ENCODE measurements at regions not wholly inside any gene's neighbourhood (a gene's known extent, or its start where the extent isn't known, plus 50 kb on each side); places are given as distances from the start of the nearest gene placed in this dataset.
"Not testable (repeated sequence)": the region's sequence is repeated elsewhere in the genome, so short reads cannot be mapped to it uniquely, and the experiment has no call there.

DNA sequence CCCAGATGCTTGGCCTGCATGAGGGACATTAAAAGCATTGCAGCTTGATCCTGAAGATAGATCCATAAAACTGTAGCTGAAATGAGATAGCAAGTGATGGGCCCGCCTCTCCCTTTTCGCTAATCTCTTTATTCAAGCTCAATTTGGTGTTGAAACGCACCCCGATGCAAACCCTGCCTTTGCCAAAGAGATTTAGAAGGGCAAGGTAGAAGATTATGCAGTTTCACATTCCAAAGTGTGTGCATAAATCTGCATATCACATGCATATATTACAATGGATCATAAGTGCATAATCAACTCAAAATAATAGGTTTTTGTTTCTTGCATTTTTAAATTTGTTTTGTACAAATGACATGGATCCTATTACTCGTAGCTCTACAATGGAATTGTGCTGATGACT is 80.1 kb upstream of the SHANK2 start:
- DNase-seq (ENCODE audit: low read depth): no peak

GRCh38 chr11:71332046-71332445 is 79.7 kb upstream of the SHANK2 start:
- no peak for DNase-seq (ENCODE audit: low read depth)

DNA sequence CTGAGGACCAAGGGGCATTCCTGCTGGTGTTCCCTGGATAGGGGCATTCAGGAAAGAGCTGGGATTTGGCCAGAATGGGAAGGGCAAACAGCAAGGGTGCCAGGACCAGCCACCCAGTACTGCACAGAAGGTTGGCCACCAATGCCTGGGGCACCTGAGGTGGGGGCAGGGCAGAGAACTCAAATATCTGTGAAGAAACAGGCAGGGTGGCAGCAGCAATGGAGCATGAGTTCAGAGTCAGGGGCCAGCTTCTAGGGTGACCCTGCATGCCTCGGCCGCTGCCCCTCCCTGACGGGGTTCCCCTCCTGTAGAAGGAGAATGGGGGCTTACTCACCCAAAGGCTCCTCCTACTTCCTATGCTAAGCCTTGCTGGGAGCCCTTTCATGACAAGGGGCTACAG is 79.3 kb upstream of the SHANK2 start:
- no peak for DNase-seq (ENCODE audit: low read depth)

DNA sequence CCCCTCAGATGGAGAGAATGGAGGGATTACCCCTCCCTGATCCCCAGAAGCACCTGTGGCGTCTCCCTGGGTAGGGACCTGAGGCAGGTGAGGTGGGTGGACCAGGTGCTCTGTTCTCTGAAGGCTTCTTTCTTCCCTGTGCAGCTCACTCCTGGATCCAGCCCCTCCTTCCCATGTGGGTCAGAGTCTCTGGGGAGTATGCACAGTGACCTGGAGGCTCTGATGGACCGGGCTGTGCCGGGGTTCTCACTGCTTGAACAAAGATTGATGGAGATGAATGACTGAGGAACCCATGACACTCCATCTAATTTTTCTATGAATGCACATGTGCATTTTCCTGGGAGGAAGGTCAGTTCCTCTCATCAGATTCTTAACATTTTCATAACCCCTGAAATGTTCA is 78.6 kb upstream of the SHANK2 start:
- no peak for DNase-seq (ENCODE audit: low read depth)

GRCh38 chr11:71330349-71330748 is 78.0 kb upstream of the SHANK2 start:
- no peak for DNase-seq (ENCODE audit: low read depth)

- no peak for DNase-seq (ENCODE audit: low read depth)
These were observed 77.4 kb upstream of the SHANK2 start for GRCh38 chr11:71329786-71330185.

GRCh38 chr11:71329165-71329510 is 76.8 kb upstream of the SHANK2 start:
- no peak for DNase-seq (ENCODE audit: low read depth)

GRCh38 chr11:71327156-71328085 is 75.0 kb upstream of the SHANK2 start:
- no peak for DNase-seq (ENCODE audit: low read depth)

DNA sequence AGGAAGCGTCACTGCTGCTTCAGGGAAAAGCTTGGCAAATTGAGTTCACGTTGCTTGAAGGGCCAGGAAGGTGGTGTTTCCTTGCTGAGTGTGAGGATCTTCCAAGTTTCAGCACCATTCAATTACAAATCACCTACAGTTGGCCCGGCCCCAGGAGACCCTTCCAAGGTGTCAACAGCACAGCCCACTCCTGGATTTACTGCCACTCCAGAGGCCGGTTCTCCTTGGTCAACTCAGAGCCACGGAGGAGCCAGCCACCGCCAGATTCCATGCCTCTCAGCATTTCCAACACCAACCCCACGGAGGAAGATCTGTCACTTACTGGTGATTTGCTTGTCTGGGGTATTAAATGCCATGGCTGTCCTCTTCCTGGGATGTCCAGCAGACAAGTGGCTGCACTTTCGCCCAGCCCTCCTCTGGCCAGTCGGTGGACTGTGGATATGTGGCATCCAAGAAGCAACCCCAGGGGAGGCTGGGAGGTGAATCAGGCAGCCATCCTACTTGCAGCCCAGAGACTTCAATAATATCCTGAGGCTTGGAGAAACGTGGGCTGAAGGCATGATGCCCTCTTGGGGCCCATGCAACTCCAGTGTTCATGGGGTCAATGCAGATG is 74.1 kb upstream of the SHANK2 start:
- no peak for DNase-seq (ENCODE audit: low read depth)

DNA sequence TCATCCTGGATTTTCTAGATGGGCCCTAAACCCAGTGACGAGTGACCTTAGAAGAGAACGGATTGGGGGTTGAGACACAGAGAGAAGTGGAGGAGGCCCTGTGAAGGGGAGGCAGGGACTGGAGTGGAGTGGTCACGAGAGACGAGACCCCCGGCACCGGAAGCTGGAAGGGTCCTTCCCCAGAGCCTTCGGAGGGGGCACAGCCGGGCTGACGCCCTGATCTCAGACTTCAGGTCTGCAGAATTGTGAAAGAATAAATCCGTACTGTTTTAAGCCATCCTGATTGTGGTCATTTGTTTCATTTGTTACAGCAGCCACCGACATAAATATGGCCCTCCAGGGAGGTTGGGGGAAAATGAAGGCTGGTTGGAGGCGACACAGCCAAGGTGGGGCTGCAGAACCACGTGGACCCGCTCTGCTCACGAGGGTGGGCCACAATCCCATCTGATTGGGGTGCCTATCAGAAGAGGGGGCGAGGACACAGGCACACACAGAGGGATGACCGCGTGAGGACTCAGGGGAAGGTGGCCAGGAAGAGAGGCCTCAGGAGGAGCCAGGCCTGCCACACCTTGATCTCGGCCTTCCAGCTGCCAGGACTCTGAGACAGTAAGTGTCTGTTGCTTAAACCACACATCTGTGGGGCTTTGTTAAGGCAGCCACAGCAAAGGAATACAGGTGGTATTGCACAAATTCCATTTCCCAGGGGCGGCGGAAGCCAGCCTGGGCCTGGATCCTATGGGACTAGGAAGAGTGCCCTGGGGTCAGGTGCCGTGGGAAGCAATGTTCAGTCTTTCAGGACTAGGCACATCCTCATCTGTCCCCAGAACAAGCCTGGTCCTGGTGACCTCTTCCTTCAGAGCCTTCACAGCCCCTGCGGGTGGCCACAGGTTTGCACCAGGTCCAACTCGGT is 73.3 kb upstream of the SHANK2 start:
- DNase-seq (ENCODE audit: low read depth): no peak

- no peak for DNase-seq (ENCODE audit: low read depth)
These were observed 72.5 kb upstream of the SHANK2 start for GRCh38 chr11:71324788-71325417.

DNA sequence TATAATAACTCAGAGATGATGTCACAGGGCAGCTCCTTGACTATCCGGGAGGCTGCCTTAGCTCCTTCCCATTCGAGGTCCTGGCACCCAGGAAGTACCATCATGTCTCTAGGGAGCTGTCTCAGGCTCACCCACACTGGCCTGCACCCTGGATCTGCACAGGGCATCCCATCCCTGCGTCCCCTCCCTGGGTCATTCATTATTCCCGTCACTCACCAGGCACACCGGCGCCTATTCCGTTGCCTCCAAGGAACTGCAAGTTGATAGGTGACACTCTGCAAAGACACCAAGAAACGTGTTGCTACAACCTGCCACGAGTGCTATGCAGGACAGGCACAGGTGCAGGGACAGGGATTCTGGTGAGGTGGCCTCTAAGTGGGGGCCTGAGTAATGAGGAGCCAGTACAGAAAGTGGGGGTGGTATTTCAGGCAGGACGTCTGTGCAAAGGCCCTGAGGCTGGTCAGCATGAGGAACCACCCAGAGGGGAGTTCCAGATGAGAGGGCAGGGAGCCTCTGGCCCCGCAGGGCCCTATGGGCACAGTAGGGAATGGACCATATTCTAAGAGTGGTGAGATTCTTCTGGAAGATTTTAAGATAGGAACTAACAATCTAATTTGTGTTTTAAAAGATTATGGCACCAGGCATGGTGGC is 71.6 kb upstream of the SHANK2 start:
- DNase-seq (ENCODE audit: low read depth): no peak

DNA sequence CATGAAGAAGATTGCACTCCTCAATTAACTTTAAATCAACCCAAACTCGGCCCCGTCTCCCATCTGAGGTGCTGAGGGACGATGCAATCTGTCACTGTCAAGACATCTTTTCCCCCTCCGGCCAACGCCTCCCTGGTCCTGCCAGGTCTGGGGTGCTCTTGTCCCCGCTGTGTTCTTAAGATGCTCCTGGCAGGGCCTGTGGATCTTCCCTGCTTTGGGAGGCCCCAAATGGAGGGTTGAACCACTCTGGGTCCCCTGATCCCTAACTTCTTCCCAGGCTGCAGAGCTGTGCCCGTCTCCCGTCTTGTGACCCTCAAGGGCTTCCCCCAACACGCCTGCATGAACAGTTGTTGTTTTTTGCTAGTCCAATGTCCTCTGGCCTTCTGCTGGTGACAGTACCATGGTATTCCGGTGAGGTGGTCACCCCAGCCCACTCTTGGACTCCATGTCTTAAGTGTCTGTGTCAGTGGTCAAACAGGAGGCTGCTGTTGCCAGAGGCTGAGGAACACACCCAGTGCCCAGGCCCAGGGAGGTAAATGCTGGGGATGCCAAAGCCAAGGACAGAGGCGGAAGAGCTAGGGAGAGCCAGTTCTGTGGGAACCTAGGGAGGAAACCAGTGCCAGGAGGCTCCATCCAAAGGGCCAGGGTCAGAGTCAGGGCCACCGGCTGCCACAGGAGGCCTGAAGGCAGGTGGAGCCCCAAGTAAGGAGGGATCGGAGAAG is 70.6 kb upstream of the SHANK2 start:
- DNase-seq (ENCODE audit: low read depth): no peak

GRCh38 chr11:71322192-71322735 is 69.9 kb upstream of the SHANK2 start:
- no peak for DNase-seq (ENCODE audit: low read depth)

GRCh38 chr11:71321433-71322191 is 69.2 kb upstream of the SHANK2 start:
- no peak for DNase-seq (ENCODE audit: low read depth)

DNA sequence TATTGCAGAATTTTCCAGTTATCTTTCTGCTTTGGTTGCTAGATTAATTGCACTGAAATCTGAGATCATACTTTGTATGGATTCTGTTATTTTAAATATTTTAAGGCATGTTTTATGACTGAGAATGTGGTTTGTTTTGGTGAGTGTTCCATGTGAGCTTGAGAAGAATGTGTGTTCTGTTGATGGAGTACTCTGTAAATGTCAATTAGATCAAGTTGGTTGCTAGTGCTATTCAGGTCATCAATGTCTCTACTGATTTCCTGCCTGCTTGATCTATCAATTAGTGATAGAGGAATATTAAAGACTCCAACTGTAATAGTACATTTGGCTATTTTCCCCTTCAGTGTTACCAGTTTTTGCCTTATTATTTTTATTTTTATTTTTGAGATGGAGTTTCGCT is 64.3 kb upstream of the SHANK2 start:
- DNase-seq (ENCODE audit: low read depth): no peak

DNA sequence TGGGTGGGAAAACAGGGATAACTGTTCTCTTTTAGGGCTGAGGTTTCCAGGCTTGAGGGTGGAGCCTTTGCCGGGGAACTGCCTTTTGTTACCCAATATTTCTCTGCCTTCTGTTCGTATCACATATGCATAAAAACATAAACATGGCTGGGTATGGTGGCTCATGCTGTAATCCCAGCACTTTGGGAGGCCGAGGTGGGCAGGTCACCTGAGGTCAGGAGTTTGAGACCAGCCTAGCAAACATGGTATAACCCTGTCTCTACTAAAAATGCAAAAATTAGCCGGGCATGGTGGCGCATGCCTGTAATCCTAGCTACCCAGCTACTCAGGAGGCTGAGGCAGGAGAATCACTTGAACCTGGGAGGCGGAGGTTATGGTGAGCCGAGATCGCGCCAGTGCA is 60.2 kb upstream of the SHANK2 start:
- not testable (repeated sequence) for DNase-seq (ENCODE audit: low read depth)

GRCh38 chr11:71311928-71312510 is 59.6 kb upstream of the SHANK2 start:
- DNase-seq (ENCODE audit: low read depth): no peak

DNA sequence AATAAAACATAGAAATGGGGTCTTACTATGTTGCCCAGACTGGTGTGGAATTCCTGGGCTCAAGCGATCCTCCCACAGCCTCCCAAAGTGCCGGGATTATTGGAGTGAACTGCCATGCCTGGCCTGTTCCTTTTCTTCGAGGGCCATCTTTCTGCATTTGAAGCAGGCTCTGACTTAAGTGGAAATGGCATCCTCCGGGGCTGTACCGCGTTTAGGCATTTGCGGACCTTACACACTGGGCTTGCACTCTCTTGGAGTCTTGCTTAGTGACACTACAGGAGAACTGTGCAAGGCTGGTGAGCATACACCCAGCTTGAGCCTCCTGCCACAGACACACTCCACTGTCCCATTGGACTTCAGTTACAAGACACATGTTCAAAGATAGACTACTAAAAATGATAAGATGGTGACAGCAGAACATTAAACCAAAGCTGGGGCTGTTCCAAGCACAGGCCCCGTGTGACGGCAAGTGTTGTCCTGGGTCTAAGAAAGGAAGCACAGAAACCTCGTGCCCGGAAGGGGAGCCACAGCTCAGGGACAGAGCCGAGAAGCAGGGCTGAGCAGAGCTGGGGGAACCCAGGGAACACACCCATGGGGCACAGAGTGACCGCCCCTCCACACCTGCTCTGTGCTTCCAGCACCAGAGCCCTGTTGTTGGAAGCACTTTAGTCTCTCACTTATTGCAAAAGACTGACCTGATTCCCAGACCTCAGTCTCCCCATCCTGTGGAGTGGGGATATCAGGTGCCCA is 59.0 kb upstream of the SHANK2 start:
- no peak for DNase-seq (ENCODE audit: low read depth)
